H9 (cell line): ENCODE measurements at regions not wholly inside any gene's neighbourhood (a gene's known extent, or its start where the extent isn't known, plus 50 kb on each side); places are given as distances from the start of the nearest gene placed in this dataset.

Experiments
- DNase-seq: peaks from one replicate; pipeline ENCODE4 v3.0.0-alpha.2; 2017
- H2AFZ ChIP-seq: one replicate; pipeline ENCODE4 v1.6.1; 2013; ENCODE audit warnings: mild to moderate bottlenecking, low read length, control low read depth, moderate library complexity
- H2AK5ac ChIP-seq: 2 replicates; pipeline ENCODE4 v1.6.1; 2013; ENCODE audit warnings: low read length, control low read depth, mixed read lengths; ENCODE audit not compliant: insufficient read length
- H2BK120ac ChIP-seq: one replicate; pipeline ENCODE4 v1.6.1; 2013; ENCODE audit warnings: low read depth, mild to moderate bottlenecking, low read length, control low read depth, inconsistent platforms; ENCODE audit not compliant: poor library complexity, severe bottlenecking
- H2BK12ac ChIP-seq: 2 replicates; pipeline ENCODE4 v1.6.1; 2013; ENCODE audit warnings: low read length, control low read depth, mixed read lengths, low read depth; ENCODE audit not compliant: insufficient read length
- H2BK15ac ChIP-seq: 2 replicates; pipeline ENCODE4 v1.6.1; 2013; ENCODE audit warnings: low read depth, low read length, control low read depth
- H2BK20ac ChIP-seq: one replicate; pipeline ENCODE4 v1.6.1; 2013; ENCODE audit warnings: low read depth, mild to moderate bottlenecking, low read length, control low read depth, inconsistent platforms; ENCODE audit not compliant: poor library complexity, severe bottlenecking
- H2BK5ac ChIP-seq: 2 replicates; pipeline ENCODE4 v1.6.1; 2013; ENCODE audit warnings: low read length, control low read depth, mixed read lengths; ENCODE audit not compliant: insufficient read length
- H3K14ac ChIP-seq: 2 replicates; pipeline ENCODE4 v1.6.1; 2013; ENCODE audit warnings: low read length, control low read depth; ENCODE audit not compliant: insufficient read depth
- H3K18ac ChIP-seq: 2 replicates; pipeline ENCODE4 v1.6.1; 2013; ENCODE audit warnings: low read depth, mild to moderate bottlenecking, mixed read lengths, low read length, control low read depth; ENCODE audit not compliant: insufficient read length
- H3K23ac ChIP-seq: 2 replicates; pipeline ENCODE4 v1.6.1; 2013; ENCODE audit warnings: low read length, control low read depth, mixed read lengths, low read depth; ENCODE audit not compliant: insufficient read length
- H3K23me2 ChIP-seq: 2 replicates; pipeline ENCODE4 v1.6.1; 2013; ENCODE audit warnings: low read depth, mild to moderate bottlenecking, mixed read lengths, low read length, control low read depth; ENCODE audit not compliant: insufficient read length, poor library complexity, severe bottlenecking
- H3K27ac ChIP-seq: 2 replicates; pipeline ENCODE4 v1.5.1; 2013; ENCODE audit warnings: low read length, control low read depth, mixed read lengths, low read depth; ENCODE audit not compliant: insufficient read length
- H3K27me3 ChIP-seq: 2 replicates; pipeline ENCODE4 v1.6.1; 2013; ENCODE audit warnings: low read length, control low read depth, inconsistent platforms; ENCODE audit not compliant: insufficient read depth
- H3K4ac ChIP-seq: 2 replicates; pipeline ENCODE4 v1.6.1; 2013; ENCODE audit warnings: low read depth, mild to moderate bottlenecking, control low read depth, inconsistent platforms, low read length, moderate library complexity
- H3K4me1 ChIP-seq: 2 replicates; pipeline ENCODE4 v1.6.1; 2013; ENCODE audit warnings: low read length, control low read depth, inconsistent platforms; ENCODE audit not compliant: insufficient read depth
- H3K4me2 ChIP-seq: 2 replicates; pipeline ENCODE4 v1.6.1; 2013; ENCODE audit warnings: low read length, control low read depth, mixed read lengths; ENCODE audit not compliant: insufficient read length, insufficient read depth
- H3K56ac ChIP-seq: 2 replicates; pipeline ENCODE4 v1.6.1; 2013; ENCODE audit warnings: low read depth, mild to moderate bottlenecking, mixed read lengths, low read length, control low read depth; ENCODE audit not compliant: insufficient read length
- H3K79me1 ChIP-seq: 2 replicates; pipeline ENCODE4 v1.6.1; 2013; ENCODE audit warnings: low read depth, mild to moderate bottlenecking, moderate library complexity, low read length, control low read depth, inconsistent platforms; ENCODE audit not compliant: insufficient read depth, poor library complexity, severe bottlenecking
- H3K79me2 ChIP-seq: 2 replicates; pipeline ENCODE4 v1.6.1; 2013; ENCODE audit warnings: low read length, control low read depth, inconsistent platforms; ENCODE audit not compliant: insufficient read depth
- H3K9ac ChIP-seq: 2 replicates; pipeline ENCODE4 v1.6.1; 2013; ENCODE audit warnings: low read length, control low read depth, mixed read lengths; ENCODE audit not compliant: insufficient read length; ENCODE audit errors: extremely low read depth
- H3K9me3 ChIP-seq: one replicate; pipeline ENCODE4 v1.6.1; 2013; ENCODE audit warnings: low read depth, low read length, inconsistent platforms; ENCODE audit not compliant: control insufficient read depth
- H3T11ph ChIP-seq: one replicate; pipeline ENCODE4 v1.6.1; 2013; ENCODE audit warnings: mild to moderate bottlenecking, low read length, control low read depth, inconsistent platforms
- H4K20me1 ChIP-seq: one replicate; pipeline ENCODE4 v1.6.1; 2013; ENCODE audit not compliant: control insufficient read depth, insufficient read length, insufficient read depth
- H4K5ac ChIP-seq: 2 replicates; pipeline ENCODE4 v1.6.1; 2013; ENCODE audit warnings: low read depth, mild to moderate bottlenecking, mixed read lengths, low read length, control low read depth; ENCODE audit not compliant: insufficient read length
- H4K8ac ChIP-seq: replicated peaks from 2 replicates; pipeline ENCODE4 v1.6.1; 2013; ENCODE audit warnings: low read length, control low read depth, mixed read lengths, low read depth; ENCODE audit not compliant: insufficient read length
- H4K91ac ChIP-seq: 2 replicates; pipeline ENCODE4 v1.6.1; 2013; ENCODE audit warnings: low read depth, mild to moderate bottlenecking, moderate library complexity, mixed read lengths, low read length, control low read depth; ENCODE audit not compliant: insufficient read length
- H3K27ac Mint-ChIP-seq, 3 experiments: 2 replicates in 2 of 3; 3 replicates in 1 of 3; pipeline ENCODE4 v1.8.0; 2020 to 2021; ENCODE audit warnings: mixed read lengths in 3 of 3, mild to moderate bottlenecking in 1 of 3, moderate library complexity in 1 of 3
- H3K27me3 Mint-ChIP-seq: 2 replicates; pipeline ENCODE4 v1.8.0; 2021; ENCODE audit warnings: low read depth, mild to moderate bottlenecking, moderate library complexity, mixed read lengths
- H3K36me3 Mint-ChIP-seq, 3 experiments: 2 replicates in 2 of 3; 3 replicates in 1 of 3; pipeline ENCODE4 v1.8.0; 2020 to 2021; ENCODE audit warnings: low read depth in 3 of 3, mixed read lengths in 3 of 3; ENCODE audit not compliant: insufficient read depth in 1 of 3
- H3K4me1 Mint-ChIP-seq, 2 experiments: 2 replicates each; pipeline ENCODE4 v1.8.0; 2020; ENCODE audit warnings: mixed read lengths in 2 of 2
- H3K4me3 Mint-ChIP-seq, 2 experiments: 2 replicates in 1 of 2; 3 replicates in 1 of 2; pipeline ENCODE4 v1.8.0; 2020 to 2021; ENCODE audit warnings: mild to moderate bottlenecking in 2 of 2, mixed read lengths in 2 of 2, moderate library complexity in 1 of 2
- H3K9me3 Mint-ChIP-seq, 2 experiments: 2 replicates in 1 of 2; 3 replicates in 1 of 2; pipeline ENCODE4 v1.8.0; 2020; ENCODE audit warnings: mild to moderate bottlenecking in 2 of 2, mixed read lengths in 2 of 2, moderate library complexity in 1 of 2
- CTCF ChIP-seq: fragments of 200-600 bp; sonication (generic); conservative IDR thresholded peaks from 3 replicates; pipeline ENCODE4 v1.8.0; 2021; ENCODE audit warnings: antibody characterized with exemption, mild to moderate bottlenecking
- WGBS: extraction: QIAGEN DNeasy Blood & Tissue Kit; methylation state at CpG from one replicate; pipeline ENCODE4 v1.1.7; 2013; ENCODE audit warnings: missing lambda C conversion rate, low lambda C conversion rate, mixed read lengths; ENCODE audit not compliant: insufficient read length; ENCODE audit errors: extremely low coverage; 5-methylcytosine and 5-hydroxymethylcytosine counted together

- H3K9me3 Mint-ChIP-seq: peaks cover 3 to 4% of the 10 kb centered on the region in 2 experiments; a peak in 3 of 5 replicates
- Histone ChIP-seq H2AFZ (no peak overlapping the region), H3K27me3 (no peaks in the 10 kb centered on the region; the same call in 1 of the 2 replicates)
These were observed 158.1 kb upstream of the ARG1 start for GRCh38 chr6:131414956-131415355.

More at GRCh38 chr6:131414956-131415355, 158.1 kb upstream of the ARG1 start:
- Histone ChIP-seq H2BK120ac (no peak overlapping the region), H3K23me2 (no peaks in the 10 kb centered on the region), H3K23ac (no peak overlapping the region), H3T11ph (no peak overlapping the region), H3K4me2 (no peak overlapping the region), H3K79me1 (no peaks in the 10 kb centered on the region), H2BK12ac (no peak overlapping the region), H4K20me1 (no peaks in the 10 kb centered on the region), H4K5ac (no peak overlapping the region), H3K79me2 (no peaks in the 10 kb centered on the region), H3K9ac (no peak overlapping the region), H3K14ac (no peak overlapping the region), H2AK5ac (no peak overlapping the region), H3K4me1 (no peaks in the 10 kb centered on the region), H4K91ac (no peak overlapping the region), H3K27ac (no peak overlapping the region), H3K56ac (no peak overlapping the region), H2BK20ac (no peak overlapping the region), H2BK5ac (no peak overlapping the region), H3K9me3 (no peaks in the 10 kb centered on the region), H3K4ac (no peak overlapping the region), H4K8ac (no peak overlapping the region), H2BK15ac (no peak overlapping the region), H3K18ac (no peak overlapping the region)
- Mint-ChIP-seq H3K36me3 (peaks cover 0 to 3% (median 2%) of the 10 kb centered on the region in 3 experiments; a peak in 2 of 7 replicates), H3K4me3 (no peak overlapping the region), H3K4me1 (no peaks in the 10 kb centered on the region), H3K27ac (no peak overlapping the region), H3K27me3 (no peaks in the 10 kb centered on the region)
- no peak for DNase-seq
- WGBS: no CpG with 5 or more reads among the region's 7 CpGs
- no peak for TF ChIP-seq CTCF
